ENCODE measurements at regions not wholly inside any gene's neighbourhood (a gene's known extent, or its start where the extent isn't known, plus 50 kb on each side); places are given as distances from the start of the nearest gene placed in this dataset.
"Not testable (repeated sequence)": the region's sequence is repeated elsewhere in the genome, so short reads cannot be mapped to it uniquely, and the experiment has no call there.

DNA sequence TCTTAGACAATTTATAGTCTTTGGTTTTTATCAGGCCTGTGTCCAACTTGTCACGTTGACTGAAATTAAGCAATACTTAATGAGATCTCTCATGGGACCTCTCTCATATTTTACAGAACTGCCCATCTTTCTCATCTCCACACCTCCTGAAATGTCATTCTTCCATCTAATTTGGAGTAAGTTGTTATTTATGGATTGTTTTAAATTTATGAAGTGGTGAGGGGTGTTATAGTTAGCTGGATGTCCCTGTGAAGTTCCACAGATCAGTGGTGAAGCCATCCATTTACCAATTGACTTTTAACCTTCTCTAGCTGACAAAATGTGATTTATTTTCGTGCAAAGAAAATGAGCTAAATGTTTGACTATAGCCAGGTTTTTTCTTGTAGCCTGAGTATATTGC, 824.9 kb downstream of the KCNJ2 start:
- DNase-seq: no peak

DNA sequence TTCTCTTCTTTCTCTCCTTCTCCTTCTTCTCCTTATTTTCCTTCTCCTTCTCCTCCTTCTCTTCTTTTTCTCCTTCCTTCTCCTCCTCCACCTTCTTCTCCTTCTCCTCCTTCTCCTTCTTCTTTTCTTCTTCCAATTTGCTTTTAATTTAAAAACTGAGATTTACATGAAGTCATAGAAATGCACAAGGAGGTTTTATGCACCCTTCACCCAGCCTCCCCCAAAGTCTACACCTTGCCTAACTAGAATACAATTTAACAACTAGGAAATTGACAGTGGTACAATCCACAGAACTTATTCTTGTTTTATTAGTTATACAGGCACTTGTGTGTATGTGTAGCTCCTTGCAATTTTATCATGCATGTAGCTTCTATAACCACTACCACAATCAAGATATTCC, 826.7 kb downstream of the KCNJ2 start:
- DNase-seq: no peak

DNA sequence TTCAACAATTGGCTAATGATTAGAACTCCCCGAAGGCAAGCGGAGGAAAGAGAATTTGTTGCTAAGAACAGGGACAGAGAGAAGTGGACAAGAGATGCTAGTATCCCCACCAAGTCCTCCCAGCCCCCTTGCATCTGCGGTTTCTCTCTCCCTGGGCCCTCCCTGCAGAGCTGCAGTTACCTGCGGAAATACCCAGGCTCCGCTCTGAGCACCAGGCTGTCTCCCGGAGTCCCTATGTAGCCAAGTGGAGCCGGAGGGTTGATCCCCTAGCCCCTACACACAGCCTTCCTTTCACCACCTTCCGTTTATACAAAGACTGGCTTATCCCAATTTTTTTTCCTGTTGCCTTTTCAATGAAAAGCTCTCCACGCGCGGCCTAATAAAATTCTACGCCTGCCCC, 834.4 kb downstream of the KCNJ2 start:
- DNase-seq: no peak

DNA sequence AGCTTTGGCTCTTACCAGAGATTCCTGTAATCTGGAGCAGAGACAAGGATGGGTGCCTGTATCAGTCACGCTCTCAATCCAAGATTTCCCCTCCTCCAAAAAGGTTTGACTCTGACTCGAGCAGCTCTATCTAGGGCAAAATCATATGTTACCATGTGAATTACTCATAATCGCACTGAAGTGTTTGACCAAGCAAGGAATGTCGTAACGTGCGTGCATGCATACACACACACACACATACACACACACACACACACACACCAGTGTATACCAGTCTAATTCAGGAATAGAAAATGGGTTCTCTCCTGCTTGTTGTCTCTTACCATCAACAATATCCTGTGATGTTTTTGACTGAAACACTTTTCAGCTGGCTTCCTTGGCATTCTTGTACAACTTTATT, 835.1 kb downstream of the KCNJ2 start:
- no peak for DNase-seq

DNA sequence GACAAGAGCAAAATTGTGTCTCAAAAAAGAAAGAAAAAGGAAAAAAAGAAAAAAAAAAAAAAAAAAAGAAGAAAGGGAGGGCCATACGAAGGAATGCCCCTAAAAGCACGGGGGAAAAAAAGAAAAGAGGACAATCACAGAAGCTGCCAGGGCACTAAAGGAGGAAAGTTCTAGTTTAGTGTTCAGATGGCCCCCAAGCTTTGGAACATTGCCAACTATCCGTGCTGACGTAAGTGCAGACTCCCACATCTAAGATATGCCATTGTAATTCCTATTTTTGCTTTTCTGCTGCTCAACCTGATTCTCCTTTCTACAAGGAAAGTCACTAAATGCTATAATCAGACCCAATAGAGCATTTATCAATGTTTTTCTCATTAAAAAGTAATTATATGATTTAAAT, 842.1 kb downstream of the KCNJ2 start:
- DNase-seq: no peak

DNA sequence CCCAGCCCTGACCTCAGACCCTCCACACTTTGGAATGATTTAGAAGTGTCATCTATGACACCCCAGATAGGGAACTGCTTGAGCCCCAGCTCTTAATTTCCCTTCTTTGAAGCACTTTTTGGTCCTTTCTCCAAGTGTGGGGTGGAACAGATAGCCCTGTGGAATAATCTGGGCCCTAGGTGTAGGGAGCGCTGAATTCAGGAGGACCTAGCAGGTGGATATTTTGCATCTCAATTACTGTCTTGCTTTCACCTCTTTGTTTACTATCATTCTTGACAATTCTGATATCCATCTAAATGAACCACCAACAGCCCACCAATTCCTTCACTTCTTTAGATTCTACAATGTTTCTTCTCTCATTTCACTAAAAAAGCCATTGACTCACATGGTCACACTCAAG, 850.4 kb downstream of the KCNJ2 start:
- no peak for DNase-seq

DNA sequence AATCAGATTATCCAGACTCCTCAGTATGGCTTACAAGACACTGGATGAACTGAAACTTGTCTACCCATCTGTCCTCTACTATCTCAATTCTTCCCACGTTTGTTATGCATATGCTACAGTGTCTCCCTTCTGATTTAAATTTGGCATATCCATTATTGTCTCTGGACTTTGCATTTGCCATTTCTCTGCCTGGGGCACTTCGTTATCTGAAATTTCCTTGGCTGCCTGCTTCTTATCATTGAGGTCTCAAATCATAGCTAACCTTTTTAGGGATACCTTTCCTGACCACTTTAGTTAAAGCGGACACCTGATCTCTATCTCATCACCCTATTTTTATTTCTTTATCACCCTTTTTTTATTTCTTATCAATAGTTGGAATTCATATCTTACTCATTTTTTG, 853.4 kb downstream of the KCNJ2 start:
- DNase-seq: no peak

DNA sequence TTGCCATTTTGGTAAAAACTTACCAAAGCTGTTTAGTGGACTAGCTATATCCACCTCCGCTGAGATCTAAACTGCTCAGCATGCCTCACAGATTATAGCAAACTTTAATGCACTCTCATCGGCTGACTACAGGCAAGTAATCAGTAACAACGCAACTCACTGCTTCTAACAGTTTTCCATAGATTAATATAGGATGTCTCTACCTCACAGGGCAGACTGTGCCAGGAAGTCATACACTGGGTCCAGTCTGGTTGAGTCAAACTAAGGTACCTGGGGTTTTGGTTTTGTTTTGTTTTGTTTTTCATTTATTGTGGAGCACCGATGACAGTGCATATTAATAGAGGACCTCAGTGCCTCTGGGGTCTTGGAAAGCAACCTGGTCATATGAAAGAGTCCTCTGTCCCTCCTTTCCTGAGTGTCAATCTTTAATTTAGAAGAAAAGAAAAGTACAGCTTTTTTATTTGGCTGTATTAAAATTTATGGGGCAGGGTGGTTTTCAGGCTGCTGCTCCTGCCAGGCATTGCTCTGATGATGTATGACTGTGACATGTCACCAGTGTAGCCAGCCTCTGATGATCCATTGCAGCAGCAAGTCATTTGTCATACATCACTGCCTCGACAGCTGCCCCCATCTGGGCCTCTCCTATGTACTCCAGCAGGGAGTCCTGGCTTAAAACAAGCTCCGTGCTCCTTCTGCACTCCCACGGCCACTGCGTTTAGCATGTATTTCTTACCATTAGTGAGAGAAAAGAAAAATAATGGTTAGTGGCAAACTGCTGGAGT, 854.1 kb downstream of the KCNJ2 start:
- DNase-seq: no peak

- DNase-seq: no peak
These were observed 854.8 kb downstream of the KCNJ2 start for GRCh38 chr17:71024172-71024571.

GRCh38 chr17:71024969-71025368, 855.6 kb downstream of the KCNJ2 start:
- DNase-seq: no peak

DNA sequence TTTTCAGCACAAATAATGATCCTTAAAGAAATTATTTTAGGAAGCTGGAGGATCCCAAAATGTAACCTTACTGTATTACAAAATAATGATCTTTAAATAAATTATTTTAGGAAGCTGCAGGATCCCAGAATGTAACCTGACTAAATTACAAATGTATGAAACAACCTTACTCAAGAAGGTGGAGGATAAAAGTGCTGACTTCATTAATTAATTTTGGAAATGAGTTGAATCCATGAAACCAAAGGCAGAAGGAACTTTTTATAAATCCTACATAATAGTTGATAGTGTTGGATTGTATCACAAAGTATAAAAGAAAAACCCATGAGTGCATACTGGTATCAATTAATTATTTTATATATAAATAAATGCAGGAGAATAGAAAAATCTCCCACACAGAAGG, 859.9 kb downstream of the KCNJ2 start:
- DNase-seq: no peak

GRCh38 chr17:71031286-71031685, 862.0 kb downstream of the KCNJ2 start:
- DNase-seq: not testable (repeated sequence)

GRCh38 chr17:71032746-71033273, 863.5 kb downstream of the KCNJ2 start:
- DNase-seq: no peak

DNA sequence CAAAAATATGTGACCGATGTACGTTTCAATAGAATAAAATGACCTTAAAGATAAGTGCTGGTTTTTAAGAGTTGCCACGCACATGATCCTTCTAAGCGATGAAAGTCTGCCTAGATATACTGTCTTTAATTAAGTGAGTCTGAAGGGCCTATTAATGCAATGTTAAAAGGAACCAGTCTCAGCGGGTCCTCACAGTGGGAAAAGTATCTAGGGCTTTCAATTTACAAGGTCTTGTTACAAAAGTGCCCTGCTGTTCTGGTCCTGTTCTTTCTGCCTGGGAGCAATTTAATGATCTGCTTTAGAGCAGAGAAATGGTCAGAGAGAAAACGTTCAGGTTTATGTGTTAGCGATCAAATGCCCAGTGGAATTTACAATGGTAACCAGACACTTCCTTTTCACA, 864.0 kb downstream of the KCNJ2 start:
- no peak for DNase-seq

- no peak for DNase-seq
These were observed 865.9 kb downstream of the KCNJ2 start for GRCh38 chr17:71035226-71035625.

GRCh38 chr17:71037386-71037785, 868.1 kb downstream of the KCNJ2 start:
- DNase-seq: no peak

GRCh38 chr17:71039391-71039790, 870.1 kb downstream of the KCNJ2 start:
- no peak for DNase-seq

- DNase-seq: no peak
These were observed 883.6 kb downstream of the KCNJ2 start for GRCh38 chr17:71052971-71053370.

DNA sequence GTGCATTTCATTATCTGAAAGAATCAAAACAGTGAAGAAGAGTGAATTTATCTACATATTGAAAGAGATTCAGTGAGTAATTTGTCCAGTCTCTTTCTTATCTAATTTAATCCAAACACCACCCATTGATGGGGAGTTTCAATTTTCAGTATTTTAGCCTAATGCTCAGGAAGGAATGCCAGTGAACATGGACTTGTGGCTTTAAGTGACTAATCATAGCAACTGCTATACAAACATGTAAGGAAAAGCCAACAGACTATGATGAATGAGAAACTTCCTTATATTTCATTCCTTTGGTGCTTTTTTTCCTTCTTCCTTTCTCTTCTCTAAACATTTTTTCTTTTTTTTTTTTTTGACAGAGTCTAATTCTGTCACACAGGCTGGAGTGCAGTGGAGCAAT, 885.8 kb downstream of the KCNJ2 start:
- no peak for DNase-seq

GRCh38 chr17:71057448-71057847, 888.1 kb downstream of the KCNJ2 start:
- no peak for DNase-seq

DNA sequence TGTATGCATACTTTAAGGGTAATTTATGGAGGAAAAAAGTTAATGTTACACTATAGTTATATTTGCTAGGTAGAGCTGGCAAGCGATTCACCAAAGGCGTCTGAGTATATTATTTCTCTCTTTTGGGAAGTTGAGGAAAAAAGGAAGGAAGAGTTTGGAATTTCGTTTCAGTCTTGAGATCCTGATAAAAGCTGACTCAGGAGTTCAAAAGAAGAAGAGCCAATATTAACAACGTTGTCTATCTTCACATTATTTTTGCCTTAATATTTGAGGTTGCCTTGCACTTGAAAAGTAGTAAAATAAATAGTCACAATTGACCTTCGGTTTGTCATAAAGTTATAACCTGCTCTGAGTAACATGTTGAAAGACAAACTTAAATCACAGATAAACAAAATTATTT, 888.6 kb downstream of the KCNJ2 start:
- no peak for DNase-seq

GRCh38 chr17:71063127-71063526, 893.8 kb downstream of the KCNJ2 start:
- no peak for DNase-seq

- no peak for DNase-seq
These were observed 894.2 kb downstream of the KCNJ2 start for GRCh38 chr17:71063559-71063958.
